GM12878 (cell line): ENCODE measurements at regions not wholly inside any gene's neighbourhood (a gene's known extent, or its start where the extent isn't known, plus 50 kb on each side); places are given as distances from the start of the nearest gene placed in this dataset.

Source experiments
- ATAC-seq: fragments of 200-7000 bp; cut with Tn5 transposase; 3 replicates; pipeline ENCODE4 v1.9.1; 2020; ENCODE audit warnings: mild to moderate bottlenecking, moderate library complexity
- BruUV-seq: library from RNA; stranded (reverse); fragments of 400-500 nt; replicated peaks from 2 replicates; lab custom pipeline; 2021; lab: Mats Ljungman, UMichigan
- CTCF ChIA-PET: fragments of 300-600 bp; sonication (Branson Sonifier 250); formaldehyde crosslinking; extraction: SDS; loops from one replicate; lab custom pipeline; 2021; ENCODE audit warnings: inconsistent platforms; lab: Yijun Ruan, JAX
- POLR2A ChIA-PET: fragments of 350-600 bp; formaldehyde crosslinking; extraction: SDS; loops from one replicate; lab custom pipeline; 2021; ENCODE audit warnings: inconsistent platforms; lab: Charles Lee
- RAD21 ChIA-PET: fragments of 300-600 bp; sonication (Branson Sonifier 250); formaldehyde crosslinking; loops from one replicate; lab custom pipeline; 2023; ENCODE audit warnings: antibody characterized with exemption; ENCODE audit not compliant: unreplicated experiment; lab: Charles Lee
- SMC1A ChIA-PET: fragments of 300-600 bp; sonication (Branson Sonifier 250); formaldehyde crosslinking; loops from one replicate; lab custom pipeline; 2023; ENCODE audit not compliant: unreplicated experiment, uncharacterized antibody; lab: Charles Lee
- DNase-seq: peaks from one replicate; pipeline ENCODE4 v3.0.0-alpha.2; 2011; ENCODE audit warnings: low read depth, low spot score
- FAIRE-seq: peaks from 3 replicates; lab custom pipeline; 2011; peaks lifted over from hg19 to GRCh38; lab: Jason Lieb, UNC
- H2AFZ ChIP-seq: 2 replicates; pipeline ENCODE4 v1.6.0; 2011; ENCODE audit warnings: low read depth, low read length, control low read depth; ENCODE audit not compliant: control insufficient read depth
- H3K27ac ChIP-seq: 2 replicates; pipeline ENCODE4 v1.5.1; 2011; ENCODE audit warnings: control low read depth; ENCODE audit not compliant: control insufficient read depth, insufficient read depth
- H3K27me3 ChIP-seq, 2 experiments: replicated peaks in 1 of 2; 2 replicates each; pipeline versions ENCODE4 v1.6.0 to v1.6.1; 2011; ENCODE audit warnings: low read length in 1 of 2; ENCODE audit not compliant: control insufficient read depth in 2 of 2, insufficient read depth in 2 of 2
- H3K36me3 ChIP-seq, 2 experiments: 2 replicates each; pipeline ENCODE4 v1.5.1; 2011; ENCODE audit warnings: low read length in 1 of 2; ENCODE audit not compliant: control insufficient read depth in 2 of 2, insufficient read depth in 2 of 2
- H3K4me1 ChIP-seq: 2 replicates; pipeline ENCODE4 v1.6.1; 2011; ENCODE audit warnings: mild to moderate bottlenecking, low read length, moderate library complexity, mixed read lengths; ENCODE audit not compliant: control insufficient read depth, insufficient read depth
- H3K4me2 ChIP-seq: 2 replicates; pipeline ENCODE4 v1.6.0; 2011; ENCODE audit warnings: control low read depth; ENCODE audit not compliant: control insufficient read depth, insufficient read depth
- H3K4me3 ChIP-seq: fragments of 200-600 bp; sonication (generic); 2 replicates; pipeline ENCODE4 v1.5.1; 2016
- H3K79me2 ChIP-seq: 2 replicates; pipeline ENCODE4 v1.6.0; 2011; ENCODE audit warnings: low read length; ENCODE audit not compliant: control insufficient read depth, insufficient read depth
- H3K9ac ChIP-seq: 2 replicates; pipeline ENCODE4 v1.8.0; 2011; ENCODE audit warnings: low read length, control low read depth, mixed read lengths; ENCODE audit not compliant: control insufficient read depth, insufficient read depth
- H3K9me3 ChIP-seq: replicated peaks from 3 replicates; pipeline ENCODE4 v1.5.1; 2011; ENCODE audit warnings: mild to moderate bottlenecking, low read length; ENCODE audit not compliant: control insufficient read depth, insufficient read depth
- H4K20me1 ChIP-seq: 2 replicates; pipeline ENCODE4 v1.6.0; 2011; ENCODE audit not compliant: control insufficient read depth, insufficient read depth
- CBFB ChIP-seq: IDR thresholded peaks from 2 replicates; pipeline ENCODE4 v1.6.1; 2016; ENCODE audit warnings: antibody characterized with exemption, low read depth
- CHD2 ChIP-seq: IDR thresholded peaks from 2 replicates; pipeline ENCODE4 v1.6.1; 2011; ENCODE audit warnings: low read depth, low read length, improper control_type of control experiment, borderline replicate concordance
- EZH2 ChIP-seq: IDR thresholded peaks from 2 replicates; pipeline ENCODE4 v1.6.1; 2012; ENCODE audit warnings: low read depth, mild to moderate bottlenecking, control low read depth, inconsistent platforms, low read length, borderline replicate concordance; ENCODE audit not compliant: control insufficient read depth
- FOS ChIP-seq: IDR thresholded peaks from 3 replicates; pipeline ENCODE4 v1.6.1; 2011; ENCODE audit warnings: borderline replicate concordance; ENCODE audit not compliant: insufficient read length; ENCODE audit errors: extremely low read depth
- KAT2A ChIP-seq: conservative IDR thresholded peaks from 2 replicates; pipeline ENCODE4 v1.6.1; 2011; ENCODE audit warnings: low read depth, low read length; ENCODE audit not compliant: control insufficient read depth
- MXI1 ChIP-seq: fragments of 150-350 bp; IDR thresholded peaks from 2 replicates; pipeline ENCODE4 v1.6.1; 2011; ENCODE audit warnings: low read depth, mild to moderate bottlenecking, inconsistent platforms, low read length, improper control_type of control experiment
- NBN ChIP-seq: fragments of 450-650 bp; IDR thresholded peaks from 2 replicates; pipeline ENCODE4 v1.6.1; 2016
- POLR2A ChIP-seq: IDR thresholded peaks from 2 replicates; pipeline ENCODE4 v1.6.1; 2011; ENCODE audit warnings: low read depth, mild to moderate bottlenecking, low read length
- YBX1 ChIP-seq: fragments of 450-650 bp; IDR thresholded peaks from 2 replicates; pipeline ENCODE4 v1.6.1; 2016; ENCODE audit warnings: antibody characterized with exemption
- WGBS: methylation state at CpG from one replicate; pipeline ENCODE4 v1.1.6; 2016; ENCODE audit warnings: low lambda C conversion rate; ENCODE audit not compliant: insufficient replicate concordance, insufficient coverage; ENCODE audit errors: missing lambda C conversion rate; 5-methylcytosine and 5-hydroxymethylcytosine counted together
- in situ Hi-C: fragments of 300-500 bp; cut with MboI; formaldehyde crosslinking; loops from 9 replicates; pipeline ENCODE4 v1.14.3; 2018; ENCODE audit warnings: mixed read lengths
- intact Hi-C: fragments of 100-400 bp; cut with micrococcal nuclease; formaldehyde crosslinking; loops from one replicate; pipeline ENCODE4 v1.14.2; 2022; ENCODE audit not compliant: unreplicated experiment
- TF ChIP-seq, protein P1 (sequence below): IDR thresholded peaks from 2 replicates; pipeline ENCODE4 v1.6.1; 2012; ENCODE audit warnings: improper control_type of control experiment, low read depth, low read length; ENCODE audit not compliant: insufficient replicate concordance
- TF ChIP-seq, protein P2 (sequence below): fragments of 450-650 bp; conservative IDR thresholded peaks from 2 replicates; pipeline ENCODE4 v1.6.1; 2017; ENCODE audit warnings: mild to moderate bottlenecking, moderate library complexity

DNA sequence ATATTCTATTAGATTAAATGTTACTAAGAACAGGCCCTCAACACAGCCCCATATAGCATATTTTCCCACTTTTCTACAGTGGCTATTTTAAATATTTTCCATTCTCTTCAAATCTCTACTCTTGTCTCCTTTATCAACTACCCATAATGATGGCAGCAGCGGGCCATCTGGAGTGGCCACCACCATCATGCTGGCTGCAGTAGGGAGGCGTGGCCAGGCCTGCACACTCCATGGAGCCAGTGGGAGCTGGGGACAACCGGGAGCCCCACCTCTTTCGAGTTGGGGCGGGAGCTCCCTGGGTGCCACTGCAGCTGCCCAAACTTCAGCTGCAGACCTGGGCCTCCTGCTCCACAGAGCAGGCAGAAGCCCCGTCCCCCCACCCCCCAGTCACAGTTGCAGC, 98.4 kb upstream of the RANBP6 start (continued):
- TF ChIP-seq, protein P1, sequence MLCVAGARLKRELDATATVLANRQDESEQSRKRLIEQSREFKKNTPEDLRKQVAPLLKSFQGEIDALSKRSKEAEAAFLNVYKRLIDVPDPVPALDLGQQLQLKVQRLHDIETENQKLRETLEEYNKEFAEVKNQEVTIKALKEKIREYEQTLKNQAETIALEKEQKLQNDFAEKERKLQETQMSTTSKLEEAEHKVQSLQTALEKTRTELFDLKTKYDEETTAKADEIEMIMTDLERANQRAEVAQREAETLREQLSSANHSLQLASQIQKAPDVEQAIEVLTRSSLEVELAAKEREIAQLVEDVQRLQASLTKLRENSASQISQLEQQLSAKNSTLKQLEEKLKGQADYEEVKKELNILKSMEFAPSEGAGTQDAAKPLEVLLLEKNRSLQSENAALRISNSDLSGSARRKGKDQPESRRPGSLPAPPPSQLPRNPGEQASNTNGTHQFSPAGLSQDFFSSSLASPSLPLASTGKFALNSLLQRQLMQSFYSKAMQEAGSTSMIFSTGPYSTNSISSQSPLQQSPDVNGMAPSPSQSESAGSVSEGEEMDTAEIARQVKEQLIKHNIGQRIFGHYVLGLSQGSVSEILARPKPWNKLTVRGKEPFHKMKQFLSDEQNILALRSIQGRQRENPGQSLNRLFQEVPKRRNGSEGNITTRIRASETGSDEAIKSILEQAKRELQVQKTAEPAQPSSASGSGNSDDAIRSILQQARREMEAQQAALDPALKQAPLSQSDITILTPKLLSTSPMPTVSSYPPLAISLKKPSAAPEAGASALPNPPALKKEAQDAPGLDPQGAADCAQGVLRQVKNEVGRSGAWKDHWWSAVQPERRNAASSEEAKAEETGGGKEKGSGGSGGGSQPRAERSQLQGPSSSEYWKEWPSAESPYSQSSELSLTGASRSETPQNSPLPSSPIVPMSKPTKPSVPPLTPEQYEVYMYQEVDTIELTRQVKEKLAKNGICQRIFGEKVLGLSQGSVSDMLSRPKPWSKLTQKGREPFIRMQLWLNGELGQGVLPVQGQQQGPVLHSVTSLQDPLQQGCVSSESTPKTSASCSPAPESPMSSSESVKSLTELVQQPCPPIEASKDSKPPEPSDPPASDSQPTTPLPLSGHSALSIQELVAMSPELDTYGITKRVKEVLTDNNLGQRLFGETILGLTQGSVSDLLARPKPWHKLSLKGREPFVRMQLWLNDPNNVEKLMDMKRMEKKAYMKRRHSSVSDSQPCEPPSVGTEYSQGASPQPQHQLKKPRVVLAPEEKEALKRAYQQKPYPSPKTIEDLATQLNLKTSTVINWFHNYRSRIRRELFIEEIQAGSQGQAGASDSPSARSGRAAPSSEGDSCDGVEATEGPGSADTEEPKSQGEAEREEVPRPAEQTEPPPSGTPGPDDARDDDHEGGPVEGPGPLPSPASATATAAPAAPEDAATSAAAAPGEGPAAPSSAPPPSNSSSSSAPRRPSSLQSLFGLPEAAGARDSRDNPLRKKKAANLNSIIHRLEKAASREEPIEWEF = no peak
- TF ChIP-seq POLR2A = no peak
- TF ChIP-seq KAT2A = no peak
- no peak for TF ChIP-seq FOS
- TF ChIP-seq CHD2 = no peak
- TF ChIP-seq NBN = no peak
- no peak for TF ChIP-seq CBFB

DNA sequence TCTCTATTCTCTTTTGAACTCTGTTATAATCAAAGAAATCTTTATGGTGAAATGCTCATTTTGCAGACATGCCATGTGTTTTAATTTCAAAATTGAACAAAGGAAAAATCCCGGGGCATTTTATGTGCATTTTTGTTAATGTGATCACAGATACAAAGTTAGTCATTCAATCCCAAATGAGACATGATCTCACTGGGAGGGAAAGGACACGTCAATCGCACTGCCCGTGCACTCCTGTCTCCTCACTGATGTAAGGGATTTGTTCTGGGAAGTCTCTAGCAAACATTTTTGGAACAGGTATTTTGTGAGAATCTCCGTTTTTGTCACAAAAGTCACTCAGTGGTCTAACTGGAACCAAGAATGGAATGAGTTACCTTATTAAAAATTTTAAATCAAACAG, 97.9 kb upstream of the RANBP6 start:
- Histone ChIP-seq H3K4me1 (no peaks in the 10 kb centered on the region), H3K4me2 (no peak overlapping the region), H3K9me3 (no peaks in the 10 kb centered on the region; the same call in 2 of the 3 replicates), H2AFZ (no peak overlapping the region), H3K4me3 (no peak overlapping the region), H3K27ac (no peak overlapping the region), H3K36me3 (no peaks in the 10 kb centered on the region), H3K9ac (no peak overlapping the region), H3K27me3 (no peaks in the 10 kb centered on the region), H4K20me1 (no peaks in the 10 kb centered on the region), H3K79me2 (no peaks in the 10 kb centered on the region)
- ChIA-PET POLR2A (no interaction called here), SMC1A (interaction anchor here (1.6 kb wide), 1 partner anchor 22 kb away, joined by 4 read pairs; no protein-coding TSS in a partner anchor), RAD21 (no interaction called here), CTCF (no interaction called here)
- intact Hi-C loops (no loop called here), in situ Hi-C loops (no loop called here)
- DNase-seq (no peak), FAIRE-seq (no peak), ATAC-seq (no peak)
- no TSS peak for BruUV-seq
- WGBS = 64% methylated on average over 5 of the region's 5 CpGs
- TF ChIP-seq YBX1 = no peak
- no peak for TF ChIP-seq MXI1
- TF ChIP-seq, protein P2, sequence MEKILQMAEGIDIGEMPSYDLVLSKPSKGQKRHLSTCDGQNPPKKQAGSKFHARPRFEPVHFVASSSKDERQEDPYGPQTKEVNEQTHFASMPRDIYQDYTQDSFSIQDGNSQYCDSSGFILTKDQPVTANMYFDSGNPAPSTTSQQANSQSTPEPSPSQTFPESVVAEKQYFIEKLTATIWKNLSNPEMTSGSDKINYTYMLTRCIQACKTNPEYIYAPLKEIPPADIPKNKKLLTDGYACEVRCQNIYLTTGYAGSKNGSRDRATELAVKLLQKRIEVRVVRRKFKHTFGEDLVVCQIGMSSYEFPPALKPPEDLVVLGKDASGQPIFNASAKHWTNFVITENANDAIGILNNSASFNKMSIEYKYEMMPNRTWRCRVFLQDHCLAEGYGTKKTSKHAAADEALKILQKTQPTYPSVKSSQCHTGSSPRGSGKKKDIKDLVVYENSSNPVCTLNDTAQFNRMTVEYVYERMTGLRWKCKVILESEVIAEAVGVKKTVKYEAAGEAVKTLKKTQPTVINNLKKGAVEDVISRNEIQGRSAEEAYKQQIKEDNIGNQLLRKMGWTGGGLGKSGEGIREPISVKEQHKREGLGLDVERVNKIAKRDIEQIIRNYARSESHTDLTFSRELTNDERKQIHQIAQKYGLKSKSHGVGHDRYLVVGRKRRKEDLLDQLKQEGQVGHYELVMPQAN = no peak
- no peak for TF ChIP-seq EZH2
- TF ChIP-seq, protein P1 = no peak
